Endothelial cell of umbilical vein (primary cell): ENCODE measurements at regions not wholly inside any gene's neighbourhood (a gene's known extent, or its start where the extent isn't known, plus 50 kb on each side); places are given as distances from the start of the nearest gene placed in this dataset.

Experiments used
- CTCF ChIP-seq, 2 donors: IDR thresholded peaks; 1 replicate in 1 of 2; 2 replicates in 1 of 2; pipeline ENCODE4 v1.5.1; 2011; ENCODE audit warnings: low read length in 2 of 2, mild to moderate bottlenecking in 2 of 2, moderate library complexity in 2 of 2, control low read depth in 1 of 2, inconsistent platforms in 1 of 2, low read depth in 1 of 2; ENCODE audit not compliant: insufficient read depth in 1 of 2; ENCODE audit errors: extremely low read depth in 1 of 2
- EZH2 ChIP-seq: IDR thresholded peaks from 2 replicates; pipeline ENCODE4 v1.6.1; 2012; ENCODE audit warnings: borderline replicate concordance, low read depth, mild to moderate bottlenecking, moderate library complexity, low read length, inconsistent platforms; ENCODE audit not compliant: severe bottlenecking
- FOS ChIP-seq: IDR thresholded peaks from 2 replicates; pipeline ENCODE4 v1.6.1; 2011; ENCODE audit warnings: mild to moderate bottlenecking, low read length, moderate library complexity, borderline replicate concordance; ENCODE audit not compliant: insufficient read depth
- GATA2 ChIP-seq: IDR thresholded peaks from 2 replicates; pipeline ENCODE4 v1.7.0; 2011; ENCODE audit warnings: low read depth, mild to moderate bottlenecking, moderate library complexity, mixed read lengths, low read length; ENCODE audit not compliant: insufficient read length, insufficient read depth
- JUN ChIP-seq: IDR thresholded peaks from 2 replicates; pipeline ENCODE4 v1.6.1; 2011; ENCODE audit warnings: borderline replicate concordance, low read depth; ENCODE audit not compliant: insufficient read length, insufficient read depth
- MAX ChIP-seq: IDR thresholded peaks from 2 replicates; pipeline ENCODE4 v1.6.1; 2011; ENCODE audit not compliant: insufficient read depth, insufficient read length
- MYC ChIP-seq: IDR thresholded peaks from one replicate; pipeline ENCODE4 v1.6.1; 2011; ENCODE audit warnings: mild to moderate bottlenecking, low read depth, low read length
- POLR2A ChIP-seq: IDR thresholded peaks from 2 replicates; pipeline ENCODE4 v1.6.1; 2012; ENCODE audit warnings: low read depth, mild to moderate bottlenecking, control low read depth, low read length
- POLR2AphosphoS5 ChIP-seq: IDR thresholded peaks from 2 replicates; pipeline ENCODE4 v1.6.1; 2012; ENCODE audit warnings: low read depth, mild to moderate bottlenecking, control low read depth, low read length, moderate library complexity; ENCODE audit not compliant: insufficient read depth

- no peak for TF ChIP-seq POLR2A
- no peak for TF ChIP-seq CTCF (IDR thresholded peaks at IDR 0.05; ENCODE audit: extremely low read depth in 1 of 2, insufficient read depth in 1 of 2, low read depth in 1 of 2, low read length in 2 of 2)
- TF ChIP-seq EZH2 = no peak
- no peak for TF ChIP-seq POLR2AphosphoS5
- TF ChIP-seq GATA2 = no peak
- TF ChIP-seq FOS = no peak
- no peak for TF ChIP-seq MAX
- no peak for TF ChIP-seq JUN
- no peak for TF ChIP-seq MYC
Observed at GRCh38 chr1:216826214-216826613, 103.0 kb upstream of the ESRRG start.
